Gastrocnemius medialis (tissue), 4 donors: ENCODE measurements at regions not wholly inside any gene's neighbourhood (a gene's known extent, or its start where the extent isn't known, plus 50 kb on each side); places are given as distances from the start of the nearest gene placed in this dataset.
"Not testable (repeated sequence)": the region's sequence is repeated elsewhere in the genome, so short reads cannot be mapped to it uniquely, and the experiment has no call there.

ENCODE experiments used
- ATAC-seq, 2 donors: fragments of 150-250 bp; one replicate each; pipeline ENCODE4 v1.9.1; 2016
- DNase-seq, 2 donors: peaks; one replicate each; pipeline ENCODE4 v3.0.0-alpha.2; 2019
- H3K27ac ChIP-seq, 4 donors: fragments of 200-600 bp; sonication (generic); 1 replicate in 1 of 4; 2 replicates in 3 of 4; pipeline ENCODE4 v1.5.1; 2016 to 2018; ENCODE audit warnings: mild to moderate bottlenecking in 2 of 4, moderate library complexity in 1 of 4
- H3K27me3 ChIP-seq, 3 donors: fragments of 200-600 bp; sonication (generic) in 2 of 3; 1 replicate in 1 of 3; 2 replicates in 2 of 3; pipeline versions ENCODE4 v1.5.1 to v1.6.0; 2016 to 2019; ENCODE audit warnings: mild to moderate bottlenecking in 1 of 3, moderate library complexity in 1 of 3
- H3K36me3 ChIP-seq, 2 donors: fragments of 200-600 bp; sonication (generic) in 1 of 2; one replicate each; pipeline ENCODE4 v1.5.1; 2017 to 2018
- H3K4me1 ChIP-seq, 2 donors: fragments of 200-600 bp; sonication (generic) in 1 of 2; one replicate each; pipeline ENCODE4 v1.5.1; 2016 to 2017; ENCODE audit warnings: mild to moderate bottlenecking in 2 of 2
- H3K4me3 ChIP-seq, 4 donors: fragments of 200-600 bp; sonication (generic) in 3 of 4; 1 replicate in 1 of 4; 2 replicates in 3 of 4; pipeline ENCODE4 v1.5.1; 2016 to 2019; ENCODE audit warnings: mild to moderate bottlenecking in 2 of 4
- H3K9me3 ChIP-seq, 3 donors: fragments of 200-600 bp; sonication (generic) in 2 of 3; 1 replicate in 1 of 3; 2 replicates in 2 of 3; pipeline ENCODE4 v1.5.1; 2016 to 2019
- CTCF ChIP-seq, 5 experiments: fragments of 450-650 bp in 3 of 5; fragments of 200-600 bp in 2 of 5; sonication (generic) in 2 of 5; IDR thresholded peaks in 4 of 5; conservative IDR thresholded peaks in 1 of 5; 1 replicate in 4 of 5; 2 replicates in 1 of 5; pipeline ENCODE4 v1.5.1; 2016 to 2019; ENCODE audit warnings: antibody characterized with exemption in 5 of 5, mild to moderate bottlenecking in 3 of 5, moderate library complexity in 3 of 5
- POLR2A ChIP-seq, 2 donors: fragments of 450-650 bp; IDR thresholded peaks; one replicate each; pipeline ENCODE4 v1.6.1; 2017; ENCODE audit warnings: antibody characterized with exemption in 2 of 2, mild to moderate bottlenecking in 2 of 2, moderate library complexity in 2 of 2
- in situ Hi-C, 4 donors: fragments of 200-750 bp; cut with MboI; loops; one replicate each; pipeline versions ENCODE4 v1.15.0 to v1.8.0; 2017; ENCODE audit warnings: low sequenced_read_pairs in 4 of 4
- intact Hi-C: fragments of 100-400 bp; cut with DNase I; formaldehyde crosslinking; loops from one replicate; pipeline ENCODE4 v1.15.1; 2023; ENCODE audit warnings: low total_unique reads

GRCh38 chr12:67545298-67545697, 103.2 kb upstream of the DYRK2 start:
- no peak for DNase-seq
- intact Hi-C loops: no loop called here

GRCh38 chr12:67546746-67547145, 101.8 kb upstream of the DYRK2 start:
- ATAC-seq (no peak), DNase-seq (no peak)
- no peaks in the 10 kb centered on the region for H3K36me3 ChIP-seq
- no peak overlapping the region for H3K4me3 ChIP-seq
- intact Hi-C loops: no loop called here
- H3K27ac ChIP-seq: no peak overlapping the region
- H3K4me1 ChIP-seq: no peaks in the 10 kb centered on the region
- no peaks in the 10 kb centered on the region for H3K9me3 ChIP-seq
- in situ Hi-C loops: no loop called here
- no peaks in the 10 kb centered on the region for H3K27me3 ChIP-seq
- TF ChIP-seq CTCF (IDR thresholded peaks at IDR 0.05 in 4 of 5, conservative IDR thresholded peaks at IDR 0.05 in 1 of 5) (no peak), POLR2A (IDR thresholded peaks at IDR 0.05) (no peak)

More at GRCh38 chr12:67545298-67545697, 103.2 kb upstream of the DYRK2 start:
- Histone ChIP-seq H3K9me3 (no peaks in the 10 kb centered on the region), H3K27me3 (no peaks in the 10 kb centered on the region), H3K4me1 (no peaks in the 10 kb centered on the region), H3K4me3 (no peak overlapping the region), H3K27ac (no peak overlapping the region), H3K36me3 (no peaks in the 10 kb centered on the region)
- TF ChIP-seq POLR2A (IDR thresholded peaks at IDR 0.05) (no peak), CTCF (IDR thresholded peaks at IDR 0.05 in 4 of 5, conservative IDR thresholded peaks at IDR 0.05 in 1 of 5) (no peak)
- in situ Hi-C loops: no loop called here
- ATAC-seq: no peak

GRCh38 chr12:67555075-67555717, 93.3 kb upstream of the DYRK2 start:
- H3K9me3 ChIP-seq, in situ Hi-C loops, ATAC-seq, H3K4me1 ChIP-seq, intact Hi-C loops, H3K4me3 ChIP-seq, H3K36me3 ChIP-seq, H3K27me3 ChIP-seq, H3K27ac ChIP-seq: not testable (repeated sequence)
- DNase-seq: peak in 1 of 2 donors; percentile 14

GRCh38 chr12:67558775-67559174, 89.8 kb upstream of the DYRK2 start:
- H3K27ac ChIP-seq: no peak overlapping the region
- no peaks in the 10 kb centered on the region for H3K4me1 ChIP-seq
- DNase-seq (no peak), ATAC-seq (no peak)
- TF ChIP-seq POLR2A (IDR thresholded peaks at IDR 0.05) (no peak), CTCF (IDR thresholded peaks at IDR 0.05 in 4 of 5, conservative IDR thresholded peaks at IDR 0.05 in 1 of 5) (no peak)
- in situ Hi-C loops (no loop called here), intact Hi-C loops (no loop called here)
- H3K36me3 ChIP-seq: no peaks in the 10 kb centered on the region
- H3K9me3 ChIP-seq: no peaks in the 10 kb centered on the region
- no peak overlapping the region for H3K4me3 ChIP-seq
- no peaks in the 10 kb centered on the region for H3K27me3 ChIP-seq

- no peaks in the 10 kb centered on the region for H3K4me1 ChIP-seq
- in situ Hi-C loops: no loop called here
- TF ChIP-seq POLR2A (IDR thresholded peaks at IDR 0.05): no peak
- no peak for TF ChIP-seq CTCF (IDR thresholded peaks at IDR 0.05 in 4 of 5, conservative IDR thresholded peaks at IDR 0.05 in 1 of 5)
Measured at GRCh38 chr12:67559751-67560150, 88.8 kb upstream of the DYRK2 start.

More at GRCh38 chr12:67559751-67560150, 88.8 kb upstream of the DYRK2 start:
- H3K9me3 ChIP-seq: no peaks in the 10 kb centered on the region
- DNase-seq (no peak), ATAC-seq (no peak)
- intact Hi-C loops: no loop called here
- no peak overlapping the region for H3K4me3 ChIP-seq
- no peak overlapping the region for H3K27ac ChIP-seq
- H3K36me3 ChIP-seq: no peaks in the 10 kb centered on the region
- H3K27me3 ChIP-seq: no peaks in the 10 kb centered on the region
